ENCODE measurements at regions not wholly inside any gene's neighbourhood (a gene's known extent, or its start where the extent isn't known, plus 50 kb on each side); places are given as distances from the start of the nearest gene placed in this dataset.

DNA sequence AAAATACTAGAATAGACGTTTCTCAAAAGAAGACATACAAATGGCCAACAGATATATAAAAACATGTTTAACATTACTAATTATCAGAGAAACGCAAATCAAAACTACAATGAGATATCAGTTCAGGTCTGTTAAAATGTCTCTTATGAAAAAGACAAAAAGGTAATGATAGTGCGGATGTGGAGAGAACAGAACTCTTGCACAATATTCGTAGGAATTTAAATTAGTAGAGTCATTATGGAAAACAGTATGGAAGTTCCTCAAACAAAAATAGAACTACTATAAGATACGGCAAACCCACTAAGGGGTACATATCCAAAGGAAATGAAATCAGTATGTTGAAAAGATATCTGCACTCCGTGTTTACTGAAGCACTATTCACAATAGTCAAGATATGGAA is 167.5 kb upstream of the CWC22 start:
- H3K4me1 ChIP-seq (ENCODE audit: insufficient read depth, low read length) = no peaks in the 10 kb centered on the region
- H3K27ac Mint-ChIP-seq = no peak overlapping the region
- peaks cover 10 to 27% (median 17%) of the 10 kb centered on the region in 3 experiments for H3K36me3 Mint-ChIP-seq (ENCODE audit: insufficient read depth in 1 of 3, low read depth in 3 of 3)
- H3K27ac ChIP-seq (ENCODE audit: insufficient read length, low read depth, low read length) = no peak overlapping the region
- TF ChIP-seq, protein P1, sequence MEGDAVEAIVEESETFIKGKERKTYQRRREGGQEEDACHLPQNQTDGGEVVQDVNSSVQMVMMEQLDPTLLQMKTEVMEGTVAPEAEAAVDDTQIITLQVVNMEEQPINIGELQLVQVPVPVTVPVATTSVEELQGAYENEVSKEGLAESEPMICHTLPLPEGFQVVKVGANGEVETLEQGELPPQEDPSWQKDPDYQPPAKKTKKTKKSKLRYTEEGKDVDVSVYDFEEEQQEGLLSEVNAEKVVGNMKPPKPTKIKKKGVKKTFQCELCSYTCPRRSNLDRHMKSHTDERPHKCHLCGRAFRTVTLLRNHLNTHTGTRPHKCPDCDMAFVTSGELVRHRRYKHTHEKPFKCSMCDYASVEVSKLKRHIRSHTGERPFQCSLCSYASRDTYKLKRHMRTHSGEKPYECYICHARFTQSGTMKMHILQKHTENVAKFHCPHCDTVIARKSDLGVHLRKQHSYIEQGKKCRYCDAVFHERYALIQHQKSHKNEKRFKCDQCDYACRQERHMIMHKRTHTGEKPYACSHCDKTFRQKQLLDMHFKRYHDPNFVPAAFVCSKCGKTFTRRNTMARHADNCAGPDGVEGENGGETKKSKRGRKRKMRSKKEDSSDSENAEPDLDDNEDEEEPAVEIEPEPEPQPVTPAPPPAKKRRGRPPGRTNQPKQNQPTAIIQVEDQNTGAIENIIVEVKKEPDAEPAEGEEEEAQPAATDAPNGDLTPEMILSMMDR (conservative IDR thresholded peaks at IDR 0.05) = no peak
- H3K4me2 ChIP-seq (ENCODE audit: insufficient read depth, insufficient read length, low read length) = no peak overlapping the region
- no peak overlapping the region for H2BK20ac ChIP-seq (ENCODE audit: low read depth, low read length, poor library complexity, severe bottlenecking)
- H4K8ac ChIP-seq (replicated peaks; ENCODE audit: insufficient read length, low read depth, low read length) = no peak overlapping the region
- no peak overlapping the region for H4K5ac ChIP-seq (ENCODE audit: insufficient read length, low read depth, low read length)
- H3K79me2 ChIP-seq (ENCODE audit: insufficient read depth, low read length) = no peaks in the 10 kb centered on the region
- H3K27me3 ChIP-seq (ENCODE audit: insufficient read depth, low read length) = no peaks in the 10 kb centered on the region
- H2BK15ac ChIP-seq (ENCODE audit: low read depth, low read length) = no peak overlapping the region
- DNase-seq = no peak
- no peaks in the 10 kb centered on the region; the same call in 1 of the 2 replicates for H3K27me3 Mint-ChIP-seq (ENCODE audit: low read depth)
- no peaks in the 10 kb centered on the region for H3K23me2 ChIP-seq (ENCODE audit: insufficient read length, low read depth, low read length, poor library complexity, severe bottlenecking)
- peaks cover 8% of the 10 kb centered on the region in 2 experiments for H3K4me1 Mint-ChIP-seq
- no peak overlapping the region for H2BK5ac ChIP-seq (ENCODE audit: insufficient read length, low read length)
- no peak overlapping the region for H3K56ac ChIP-seq (ENCODE audit: insufficient read length, low read depth, low read length)
- no CpG with 5 or more reads among the region's 6 CpGs for WGBS (ENCODE audit: extremely low coverage, insufficient read length, low lambda C conversion rate)
- H4K20me1 ChIP-seq (ENCODE audit: control insufficient read depth, insufficient read depth, insufficient read length) = no peaks in the 10 kb centered on the region
- no peak overlapping the region for H3K18ac ChIP-seq (ENCODE audit: insufficient read length, low read depth, low read length)
- no peak overlapping the region for H2BK12ac ChIP-seq (ENCODE audit: insufficient read length, low read depth, low read length)
- no peak overlapping the region for H2BK120ac ChIP-seq (ENCODE audit: low read depth, low read length, poor library complexity, severe bottlenecking)
- no peak overlapping the region for H3K4ac ChIP-seq (ENCODE audit: low read depth, low read length)
- H2AK5ac ChIP-seq (ENCODE audit: insufficient read length, low read length) = no peak overlapping the region
- H2AFZ ChIP-seq (ENCODE audit: low read length) = no peak overlapping the region
- H3K9me3 ChIP-seq (ENCODE audit: control insufficient read depth, low read depth, low read length) = peaks cover 5% of the 10 kb centered on the region
- no peak overlapping the region for H3T11ph ChIP-seq (ENCODE audit: low read length)
- H4K91ac ChIP-seq (ENCODE audit: insufficient read length, low read depth, low read length) = no peak overlapping the region
- H3K14ac ChIP-seq (ENCODE audit: insufficient read depth, low read length) = no peak overlapping the region
- no peak overlapping the region for H3K4me3 Mint-ChIP-seq
- H3K9me3 Mint-ChIP-seq = peaks cover 12 to 19% of the 10 kb centered on the region in 2 experiments
- no peaks in the 10 kb centered on the region for H3K79me1 ChIP-seq (ENCODE audit: insufficient read depth, low read depth, low read length, poor library complexity, severe bottlenecking)
- H3K9ac ChIP-seq (ENCODE audit: extremely low read depth, insufficient read length, low read length) = no peak overlapping the region
- H3K23ac ChIP-seq (ENCODE audit: insufficient read length, low read depth, low read length) = no peak overlapping the region

Measured in H9 (cell line).